ENCODE measurements at regions not wholly inside any gene's neighbourhood (a gene's known extent, or its start where the extent isn't known, plus 50 kb on each side); places are given as distances from the start of the nearest gene placed in this dataset.

- H3K27ac ChIP-seq = no peak overlapping the region
- H3K9me2 ChIP-seq (ENCODE audit: insufficient read depth) = no peaks in the 10 kb centered on the region
- no peaks in the 10 kb centered on the region for H3K27me3 ChIP-seq (ENCODE audit: insufficient read depth, low read depth)
- H3K4me3 ChIP-seq = no peak overlapping the region
- DNase-seq = no peak
- intact Hi-C loops (cut with micrococcal nuclease; ENCODE audit: unreplicated experiment) = no loop called here
- no peak for TF ChIP-seq EZH2 (IDR thresholded peaks at IDR 0.05; ENCODE audit: low read depth)
- no peak for TF ChIP-seq CTCF (conservative IDR thresholded peaks at IDR 0.05)
- no peaks in the 10 kb centered on the region for H3K36me3 ChIP-seq (ENCODE audit: low read depth)
- H3F3A ChIP-seq (ENCODE audit: insufficient read depth, low read depth) = no peaks in the 10 kb centered on the region
- ChIA-PET CTCF (no interaction called here), POLR2A (ENCODE audit: unreplicated experiment) (no interaction called here)
- H2AFZ ChIP-seq = no peak overlapping the region
- no peak overlapping the region for H3K4me2 ChIP-seq
- BruUV-seq (replicated peaks) = no TSS peak
- no peaks in the 10 kb centered on the region for H3K4me1 ChIP-seq (replicated peaks; ENCODE audit: insufficient read depth)
- H3K79me2 ChIP-seq (ENCODE audit: low read depth) = no peaks in the 10 kb centered on the region
- H3K9me3 ChIP-seq (ENCODE audit: insufficient read depth, low read depth) = no peaks in the 10 kb centered on the region
- H4K20me1 ChIP-seq (ENCODE audit: insufficient read depth) = no peaks in the 10 kb centered on the region
Measured at GRCh38 chr10:55001422-55001821, 200.4 kb upstream of the PCDH15 start.

- H3F3A ChIP-seq (ENCODE audit: insufficient read depth, low read depth) = no peaks in the 10 kb centered on the region
- H3K4me3 ChIP-seq = no peak overlapping the region
- H3K9me3 ChIP-seq (ENCODE audit: insufficient read depth, low read depth) = no peaks in the 10 kb centered on the region
- POLR2A ChIA-PET (ENCODE audit: unreplicated experiment) = no interaction called here
- H3K4me2 ChIP-seq = no peak overlapping the region
- H3K27me3 ChIP-seq (ENCODE audit: insufficient read depth, low read depth) = no peaks in the 10 kb centered on the region
- intact Hi-C loops (cut with micrococcal nuclease; ENCODE audit: unreplicated experiment) = no loop called here
- no peak overlapping the region for H3K27ac ChIP-seq
- no peak for TF ChIP-seq CTCF (conservative IDR thresholded peaks at IDR 0.05)
- no peak for TF ChIP-seq EZH2 (IDR thresholded peaks at IDR 0.05; ENCODE audit: low read depth)
- H3K9me2 ChIP-seq (ENCODE audit: insufficient read depth) = no peaks in the 10 kb centered on the region
- H2AFZ ChIP-seq = no peak overlapping the region
- no peaks in the 10 kb centered on the region for H3K79me2 ChIP-seq (ENCODE audit: low read depth)
- H3K4me1 ChIP-seq (replicated peaks; ENCODE audit: insufficient read depth) = no peaks in the 10 kb centered on the region
- DNase-seq = no peak
- no peaks in the 10 kb centered on the region for H3K36me3 ChIP-seq (ENCODE audit: low read depth)
- BruUV-seq (replicated peaks) = no TSS peak
- CTCF ChIA-PET = no interaction called here
- no peaks in the 10 kb centered on the region for H4K20me1 ChIP-seq (ENCODE audit: insufficient read depth)
Measured at GRCh38 chr10:54993148-54993547, 192.1 kb upstream of the PCDH15 start.

GRCh38 chr10:54985732-54986131 lies 184.7 kb upstream of the PCDH15 start:
- intact Hi-C loops (cut with micrococcal nuclease; ENCODE audit: unreplicated experiment) = loop anchor here (5.0 kb wide), 1 partner anchor 757 kb away; no protein-coding TSS in a partner anchor
- ChIA-PET CTCF (no interaction called here), POLR2A (ENCODE audit: unreplicated experiment) (no interaction called here)
- Histone ChIP-seq H3K4me2 (no peak overlapping the region), H3K4me1 (replicated peaks; ENCODE audit: insufficient read depth) (no peaks in the 10 kb centered on the region), H3K9me2 (ENCODE audit: insufficient read depth) (no peaks in the 10 kb centered on the region), H3K79me2 (ENCODE audit: low read depth) (no peaks in the 10 kb centered on the region), H4K20me1 (ENCODE audit: insufficient read depth) (no peaks in the 10 kb centered on the region), H3F3A (ENCODE audit: insufficient read depth, low read depth) (no peaks in the 10 kb centered on the region), H3K36me3 (ENCODE audit: low read depth) (no peaks in the 10 kb centered on the region), H3K4me3 (no peak overlapping the region), H2AFZ (no peak overlapping the region), H3K27me3 (ENCODE audit: insufficient read depth, low read depth) (no peaks in the 10 kb centered on the region), H3K9me3 (ENCODE audit: insufficient read depth, low read depth) (no peaks in the 10 kb centered on the region), H3K27ac (no peak overlapping the region)
- DNase-seq = no peak
- BruUV-seq (replicated peaks) = no TSS peak
- peak; percentile 68 for TF ChIP-seq CTCF (conservative IDR thresholded peaks at IDR 0.05)
- TF ChIP-seq EZH2 (IDR thresholded peaks at IDR 0.05; ENCODE audit: low read depth) = no peak
